NCI-H1092 (cell line): ENCODE measurements at regions not wholly inside any gene's neighbourhood (a gene's known extent, or its start where the extent isn't known, plus 50 kb on each side); places are given as distances from the start of the nearest gene placed in this dataset.

ENCODE experiments used
- DNase-seq: peaks from one replicate; lab custom pipeline; 2025; lab: John Stamatoyannopoulos, UW

DNA sequence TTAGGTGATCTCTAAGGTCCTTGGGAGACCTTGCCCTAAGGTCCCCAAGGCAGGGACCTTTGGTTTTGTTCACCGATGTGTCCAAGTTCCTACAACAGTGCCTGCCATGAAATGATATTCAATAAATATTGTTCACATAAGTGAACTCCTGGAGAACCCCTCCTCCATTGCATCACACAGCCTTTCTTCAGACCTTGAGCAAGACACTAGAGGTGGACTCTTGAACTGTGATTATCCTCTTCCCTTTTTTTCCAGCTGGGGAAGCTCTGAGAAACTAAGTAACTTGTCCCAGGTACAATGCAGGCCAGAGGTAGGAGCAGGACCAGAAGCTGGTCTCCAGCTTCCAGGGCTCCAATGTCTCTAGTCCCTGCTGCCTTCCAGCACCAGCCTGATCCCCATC, 76.6 kb upstream of the LMO1 start:
- no peak for DNase-seq

DNA sequence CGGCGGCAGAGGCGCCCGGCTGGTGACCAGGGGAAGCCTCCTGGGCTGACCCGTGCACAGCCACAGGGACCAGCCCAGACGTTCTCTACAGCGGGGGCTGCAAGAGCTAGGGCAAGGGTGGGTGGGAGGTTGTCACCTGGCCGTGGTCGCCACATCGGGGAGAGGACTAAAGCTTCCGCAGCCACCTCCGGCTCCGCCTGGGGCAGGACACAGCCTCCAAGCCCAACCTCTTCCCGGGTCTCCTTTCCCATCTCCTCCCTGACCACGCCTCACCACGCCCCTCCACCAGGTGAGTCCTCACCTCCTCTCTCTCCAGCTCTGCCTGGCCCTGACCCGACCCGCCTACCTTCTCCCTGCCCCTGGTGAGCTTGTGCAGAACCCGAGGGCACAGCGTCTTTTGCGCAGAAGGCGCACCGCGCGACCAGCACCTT, 75.9 kb upstream of the LMO1 start:
- no peak for DNase-seq

DNA sequence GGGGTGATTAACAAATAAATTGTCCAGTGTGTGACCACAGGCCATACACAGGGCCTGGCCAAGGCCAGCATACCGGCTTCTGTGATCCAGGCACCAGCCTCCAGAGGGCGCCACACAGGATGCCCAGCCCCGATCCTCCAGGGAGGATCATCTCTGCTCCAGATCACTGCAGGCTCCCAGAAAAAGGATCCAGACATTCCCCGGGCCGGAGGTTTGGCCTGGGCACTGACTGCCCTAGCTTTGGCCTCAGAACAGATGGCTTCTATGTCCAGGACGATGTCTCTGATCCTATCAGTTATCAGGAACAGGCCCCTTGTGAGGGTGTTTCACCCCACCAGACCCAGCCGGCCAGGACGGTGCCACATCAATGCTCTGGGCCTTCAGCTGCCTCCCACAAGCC, 74.5 kb upstream of the LMO1 start:
- DNase-seq: peak; percentile 24

DNA sequence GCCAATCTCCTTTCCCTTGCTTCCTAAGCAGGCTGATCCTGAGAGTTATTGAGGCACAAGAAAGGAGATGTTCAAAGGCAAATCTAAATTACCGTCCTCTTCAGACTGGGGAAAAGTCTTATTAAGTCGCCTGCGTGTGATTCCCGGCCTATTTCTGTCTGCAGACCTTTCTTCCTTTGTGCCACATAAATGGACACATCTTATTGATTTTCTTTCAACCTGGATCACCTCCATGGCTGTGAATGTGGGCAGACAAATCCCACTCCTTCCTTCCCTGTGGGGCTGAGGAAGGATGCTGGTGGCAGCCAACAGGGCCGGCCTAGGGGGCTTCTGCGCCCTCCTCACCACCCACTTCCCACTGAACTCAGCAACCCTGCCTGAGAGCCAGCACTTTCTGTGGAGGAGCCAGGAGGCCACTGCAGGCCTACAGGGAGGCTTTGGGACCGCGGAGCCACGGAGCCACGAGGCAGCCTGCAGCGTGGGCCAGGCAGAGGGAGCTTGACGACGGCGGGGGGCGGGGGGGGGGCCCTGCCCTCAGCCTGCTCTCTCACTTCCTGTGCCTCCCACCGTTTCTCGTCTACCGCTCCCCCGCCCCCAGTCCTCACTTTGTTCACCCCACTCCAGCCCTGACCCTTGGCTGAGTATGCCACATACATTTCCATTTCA, 73.6 kb upstream of the LMO1 start:
- DNase-seq: no peak

DNA sequence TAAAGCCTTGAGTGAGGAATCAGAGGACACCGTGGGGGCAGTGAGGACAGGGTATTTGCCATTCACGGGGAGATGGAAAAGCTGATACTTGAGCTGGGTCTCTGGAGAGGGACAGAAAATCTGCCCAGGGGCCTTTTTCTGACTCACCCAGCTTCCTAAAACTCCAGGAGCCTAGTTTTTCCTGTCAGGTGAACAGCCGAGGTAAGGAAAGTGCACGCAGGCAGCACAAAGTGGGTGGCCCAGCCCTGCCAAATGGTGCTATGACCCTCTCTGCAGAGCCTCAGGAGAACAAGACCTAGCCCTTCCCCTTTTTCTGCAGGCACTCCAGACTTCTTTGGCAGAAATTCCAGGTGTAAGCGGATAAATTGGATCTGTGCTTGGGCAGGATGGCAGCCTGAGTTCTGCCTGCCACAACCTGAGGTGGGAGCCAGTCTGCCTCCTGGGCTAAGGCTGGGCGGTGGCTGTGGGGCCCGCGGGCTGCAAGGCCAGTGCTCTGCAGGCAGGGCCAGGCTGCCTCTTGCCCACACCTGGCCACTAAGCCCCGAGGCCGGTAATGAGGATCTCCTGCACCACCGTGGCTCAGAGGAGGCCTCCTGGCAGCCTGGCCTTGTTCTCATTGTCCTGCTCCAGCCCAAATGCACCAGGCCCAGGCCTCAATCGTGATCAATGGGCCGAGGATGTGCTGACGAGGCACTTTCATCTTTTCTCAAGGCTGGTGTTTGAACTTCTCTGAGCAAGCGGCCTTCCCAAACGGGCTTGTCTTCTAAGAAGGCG, 72.9 kb upstream of the LMO1 start:
- no peak for DNase-seq

DNA sequence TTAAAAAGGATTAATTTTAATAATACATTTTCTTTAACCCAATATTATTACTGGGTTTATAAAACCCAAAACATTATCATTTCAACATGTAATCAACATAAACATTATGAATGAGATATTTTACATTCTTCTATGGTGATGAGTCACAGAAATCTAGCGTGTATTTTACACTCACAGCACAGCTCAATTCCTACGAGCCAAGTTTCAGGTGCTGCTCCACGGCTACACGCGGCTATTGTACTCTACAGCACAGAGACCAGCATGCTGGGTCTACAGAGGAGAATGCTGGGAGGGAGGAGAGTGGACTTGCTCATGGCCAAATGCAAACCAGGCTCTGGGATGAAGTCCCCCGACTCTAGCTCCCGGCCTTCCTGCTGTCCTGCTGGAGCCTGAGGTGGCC, 72.0 kb upstream of the LMO1 start:
- DNase-seq: no peak

DNA sequence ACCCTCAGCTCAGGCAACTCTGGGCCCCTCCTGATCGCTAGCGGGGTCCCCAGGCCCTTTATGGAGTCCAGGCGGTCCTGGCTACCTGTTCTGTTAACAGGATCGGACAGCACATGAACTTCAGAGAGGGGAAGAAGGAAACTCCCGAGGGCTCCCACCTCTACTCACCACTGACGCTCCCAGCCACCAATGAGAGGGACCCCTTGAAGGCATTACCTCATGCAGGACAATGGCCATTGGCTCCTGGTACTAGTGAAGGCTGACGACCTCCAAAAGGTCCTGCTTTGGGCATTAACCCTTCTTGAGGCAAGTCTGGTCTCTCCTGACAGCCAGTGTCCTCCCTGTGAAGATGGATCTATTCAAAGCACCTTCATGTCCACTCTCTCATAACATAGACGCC, 71.5 kb upstream of the LMO1 start:
- no peak for DNase-seq

DNA sequence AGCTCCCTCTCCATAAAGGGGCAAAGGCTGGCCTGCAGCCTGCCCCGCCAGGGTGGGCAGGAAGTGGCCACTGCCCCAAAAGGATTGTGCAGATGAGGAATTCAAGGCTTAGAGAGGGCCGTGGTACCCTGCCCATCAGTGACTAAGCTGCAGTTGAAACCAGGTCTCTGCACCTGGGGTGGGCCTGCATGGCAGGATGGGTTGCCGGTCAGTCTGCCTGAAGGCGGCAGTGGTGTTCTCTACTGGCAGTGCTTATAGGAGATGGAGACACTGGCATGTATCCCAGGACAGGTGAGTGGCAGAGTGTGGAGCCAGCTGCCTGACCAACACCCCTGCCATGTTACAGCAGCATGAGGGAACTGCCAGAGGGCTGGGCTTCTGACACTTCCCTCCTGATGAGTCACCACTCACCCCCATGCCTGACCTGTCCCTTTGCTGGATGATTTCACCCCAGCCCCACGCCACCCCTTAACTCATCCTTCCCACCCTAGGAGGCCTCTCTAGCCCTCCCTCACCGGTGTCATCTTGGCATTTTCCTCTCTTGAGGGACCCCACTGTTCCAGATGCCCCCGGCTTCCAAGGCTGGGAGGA, 70.2 kb upstream of the LMO1 start:
- DNase-seq: no peak

DNA sequence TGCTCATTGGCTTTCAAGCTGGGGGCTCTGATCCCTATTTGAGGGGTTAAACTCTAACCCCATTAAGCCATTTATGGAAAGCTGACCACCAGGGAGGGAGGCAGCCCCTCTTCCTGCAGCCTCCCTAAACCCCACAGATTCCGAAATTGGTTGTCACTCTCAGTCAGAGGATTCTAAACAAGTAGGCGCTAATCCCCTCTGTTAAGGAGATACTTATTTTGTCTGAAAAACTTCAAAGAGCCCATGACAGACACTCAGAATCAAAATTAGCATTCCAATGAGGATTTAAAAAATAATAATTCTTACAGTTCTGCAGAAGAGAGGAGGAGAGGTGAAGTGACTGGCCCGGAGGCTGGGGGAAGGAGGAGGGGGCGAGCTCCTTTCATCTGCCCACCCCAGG, 69.7 kb upstream of the LMO1 start:
- no peak for DNase-seq

DNA sequence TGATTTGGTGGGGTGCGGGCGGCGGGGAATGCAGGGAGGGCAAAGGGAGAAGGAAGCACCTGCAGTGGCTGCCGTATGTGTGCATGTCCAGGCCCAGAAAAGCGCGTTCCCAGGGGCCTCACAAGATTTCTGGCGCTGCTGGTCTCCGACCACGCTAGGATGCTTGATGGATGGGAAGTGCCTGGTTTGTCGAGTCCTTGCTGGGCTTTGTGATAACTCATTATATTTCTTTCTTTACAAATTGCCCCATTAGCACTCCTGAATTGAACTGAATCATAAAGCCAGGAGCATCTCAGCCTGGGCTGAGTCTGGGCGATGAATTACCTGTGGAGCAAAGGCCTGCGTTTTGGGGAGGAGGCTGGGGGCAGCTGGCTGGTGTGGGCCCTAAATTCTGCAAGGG, 69.2 kb upstream of the LMO1 start:
- no peak for DNase-seq

DNA sequence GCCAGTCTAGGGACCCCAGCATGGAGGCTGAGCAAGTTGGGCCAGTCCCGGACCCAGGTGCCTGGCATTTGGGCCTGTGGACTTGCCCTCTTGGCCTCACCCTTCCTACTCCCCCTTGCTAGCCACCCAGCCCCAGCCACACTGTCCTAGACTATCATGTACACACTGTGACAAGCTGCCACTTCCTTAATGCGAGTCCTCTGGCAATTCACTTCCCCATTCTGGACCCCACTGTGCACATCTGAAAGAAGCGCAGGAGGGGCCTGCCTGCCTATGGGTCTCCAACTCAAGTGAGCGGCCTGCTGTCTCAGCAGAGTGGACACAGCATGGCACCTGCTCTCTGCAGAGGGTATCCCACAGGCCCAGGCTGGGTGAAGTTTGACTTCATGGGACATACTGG, 68.5 kb upstream of the LMO1 start:
- DNase-seq: no peak

DNA sequence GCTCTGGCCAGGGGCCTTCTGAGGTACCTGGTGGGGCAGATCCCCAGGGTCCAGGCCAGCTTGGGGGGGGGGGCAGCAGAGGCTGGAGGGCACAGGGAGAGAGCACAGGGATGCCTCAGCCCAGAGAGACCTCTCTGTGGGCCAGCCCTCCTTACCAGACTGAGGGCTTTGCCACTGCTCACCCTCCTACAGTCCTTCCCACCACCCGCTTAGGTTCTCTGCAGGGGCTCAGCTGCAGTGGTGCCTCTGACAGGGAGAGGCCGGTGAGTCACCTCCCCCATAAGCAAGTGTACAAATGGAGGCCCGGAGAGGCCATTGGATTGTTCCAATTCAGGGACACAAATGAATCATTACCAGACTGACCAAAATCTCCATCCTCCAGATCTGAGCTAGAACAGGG, 68.1 kb upstream of the LMO1 start:
- DNase-seq: no peak

DNA sequence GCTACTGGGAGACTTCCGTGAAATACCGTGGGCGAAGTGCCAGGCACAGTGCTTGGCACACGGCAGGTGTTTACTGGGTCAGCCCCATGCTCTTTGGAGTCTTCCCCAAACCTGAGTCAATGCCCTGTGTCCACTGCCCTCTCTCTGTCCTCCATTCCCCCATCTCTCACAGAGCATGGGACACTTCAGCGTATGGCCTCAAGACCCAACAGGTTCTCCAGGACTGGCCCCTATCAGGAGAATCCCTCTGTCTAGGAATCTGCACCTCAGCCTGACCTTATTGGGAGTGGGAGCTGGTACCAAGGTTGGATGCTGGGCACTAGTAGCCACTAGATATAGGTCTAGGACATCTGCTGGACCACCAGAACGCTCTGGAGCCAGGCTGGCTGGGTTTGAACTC, 67.2 kb upstream of the LMO1 start:
- no peak for DNase-seq

DNA sequence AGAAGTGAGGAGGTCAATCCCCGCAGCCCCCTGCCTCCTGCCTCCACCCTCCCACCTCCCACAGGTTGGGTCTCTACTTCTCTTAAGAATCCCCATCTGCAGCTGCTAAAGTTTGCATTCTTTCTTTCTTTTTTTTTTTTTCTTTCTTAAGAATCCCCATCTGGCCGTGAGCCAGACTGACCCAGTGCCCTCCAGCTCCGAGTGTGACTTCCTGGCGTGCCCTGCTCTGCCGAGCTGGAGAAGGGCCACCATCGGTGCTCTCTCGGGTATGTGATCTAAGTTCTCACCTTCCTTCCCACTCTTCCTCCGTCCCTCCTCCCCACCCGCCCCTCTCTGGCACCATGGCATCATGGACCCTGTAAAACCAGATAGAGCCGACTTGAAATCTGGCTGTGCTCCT, 66.7 kb upstream of the LMO1 start:
- no peak for DNase-seq

DNA sequence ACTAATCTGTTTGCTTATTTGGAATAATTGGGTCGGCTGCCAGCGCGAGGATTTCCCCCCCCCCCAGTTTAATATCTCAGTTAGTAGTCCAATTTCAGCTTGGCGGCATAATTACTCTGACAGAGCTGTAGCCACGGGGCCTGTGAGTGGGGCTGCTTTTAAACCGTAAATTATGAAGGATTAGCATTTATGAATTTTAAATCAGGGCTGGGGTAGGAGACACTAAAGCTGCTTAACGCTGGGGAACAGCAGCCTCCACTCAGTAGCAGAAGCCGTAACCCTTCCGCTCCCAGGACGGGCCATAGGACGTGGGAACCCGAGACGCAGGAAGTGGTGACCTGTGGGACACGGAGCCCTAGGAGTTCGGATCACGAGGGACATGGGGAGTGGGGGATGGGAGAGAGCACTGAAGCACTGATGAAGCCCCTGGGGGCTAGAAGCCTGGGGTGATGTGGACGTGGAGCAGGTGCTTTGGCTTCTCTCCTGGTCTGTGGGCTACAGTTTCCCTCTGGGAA, 66.2 kb upstream of the LMO1 start:
- DNase-seq: peak; percentile 16

DNA sequence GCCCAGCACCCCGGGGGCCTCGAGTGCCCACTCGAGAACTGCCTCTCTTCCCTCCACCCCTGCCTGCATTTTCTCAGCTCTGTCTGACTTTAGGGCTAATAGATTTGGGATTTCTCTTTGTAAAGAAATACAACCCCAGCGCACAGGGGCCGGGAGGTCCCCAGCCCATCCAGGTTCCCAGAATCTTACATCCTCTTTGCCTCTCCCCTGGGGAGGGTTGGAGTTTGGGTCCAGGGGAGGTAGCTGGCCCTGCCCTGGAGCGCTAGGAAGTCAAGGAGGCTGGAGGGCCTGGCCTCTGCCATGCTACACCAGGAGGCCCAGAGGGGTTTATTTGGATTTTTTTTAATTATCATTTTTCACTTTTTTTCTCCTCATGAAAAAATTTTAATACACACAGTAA, 65.7 kb upstream of the LMO1 start:
- no peak for DNase-seq

DNA sequence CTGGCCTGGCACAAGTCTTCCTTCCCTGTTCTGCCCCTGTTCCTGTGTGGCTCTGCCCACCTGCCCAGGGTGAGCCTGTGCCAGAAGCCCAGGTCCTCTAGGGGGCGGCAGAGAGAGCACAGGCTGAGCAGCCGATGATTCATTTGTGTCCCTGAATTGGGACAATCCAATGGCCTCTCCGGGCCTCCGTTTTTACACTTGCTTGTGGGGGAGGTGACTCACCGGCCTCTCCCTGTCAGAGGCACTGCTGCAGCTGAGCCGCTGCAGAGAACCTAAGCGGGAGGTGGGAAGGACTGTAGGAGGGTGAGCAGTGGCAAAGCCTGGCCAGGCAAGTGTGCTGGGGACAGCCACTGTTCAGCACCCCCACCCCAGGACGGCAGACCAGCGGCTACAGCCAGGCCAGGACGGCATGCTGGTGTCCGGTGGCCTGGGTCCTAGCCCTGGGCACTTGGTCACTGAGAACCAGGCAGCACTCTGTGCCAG, 65.2 kb upstream of the LMO1 start:
- DNase-seq: peak; percentile 80

DNA sequence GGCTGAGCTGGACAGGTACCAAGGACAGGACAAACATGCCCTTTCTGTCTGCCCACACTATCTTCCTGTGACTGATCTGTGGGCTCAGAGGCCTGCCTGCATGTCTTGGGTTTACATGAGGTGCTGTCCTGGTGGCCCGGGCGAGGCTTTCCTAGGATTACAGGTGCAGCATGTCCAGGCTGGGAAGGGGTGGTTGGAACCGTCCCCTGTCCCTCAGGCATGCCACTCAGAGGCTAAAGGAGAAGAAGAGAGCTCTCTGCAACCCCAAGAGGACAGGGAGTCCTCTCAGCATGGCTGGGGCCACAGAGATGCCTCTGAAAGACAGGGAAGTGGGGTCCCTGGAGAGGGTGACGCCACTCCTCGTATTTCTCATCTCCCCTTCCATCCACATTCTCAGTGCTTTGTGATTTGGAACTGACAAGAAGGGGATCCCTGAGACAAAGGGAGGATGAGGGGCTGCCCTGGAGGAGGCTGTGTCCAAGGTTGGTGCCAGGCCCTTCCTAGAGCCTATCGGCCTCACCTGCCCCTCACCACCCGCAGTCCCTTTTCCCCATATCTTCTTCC, 64.6 kb upstream of the LMO1 start:
- DNase-seq: no peak

DNA sequence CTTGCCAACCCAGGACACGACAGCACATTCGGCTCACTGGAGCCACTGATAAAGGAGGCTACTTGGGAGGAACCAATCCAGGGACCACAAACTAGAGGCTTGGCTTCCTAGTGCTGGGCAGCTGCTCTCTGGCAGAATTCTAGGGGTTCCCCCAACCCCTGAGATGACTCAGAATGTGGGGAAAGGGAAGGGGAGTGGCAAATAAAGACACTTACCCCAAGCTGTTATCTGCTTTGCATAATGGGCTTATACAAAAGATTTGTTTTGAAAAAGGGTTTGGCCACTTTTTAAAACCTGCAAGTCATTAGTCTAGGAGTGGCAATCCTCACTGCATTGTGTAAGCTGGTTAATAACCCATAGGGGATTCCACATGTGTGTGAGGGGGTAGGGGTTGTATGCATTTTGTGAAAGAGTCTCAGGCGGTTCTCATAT, 64.1 kb upstream of the LMO1 start:
- no peak for DNase-seq

DNA sequence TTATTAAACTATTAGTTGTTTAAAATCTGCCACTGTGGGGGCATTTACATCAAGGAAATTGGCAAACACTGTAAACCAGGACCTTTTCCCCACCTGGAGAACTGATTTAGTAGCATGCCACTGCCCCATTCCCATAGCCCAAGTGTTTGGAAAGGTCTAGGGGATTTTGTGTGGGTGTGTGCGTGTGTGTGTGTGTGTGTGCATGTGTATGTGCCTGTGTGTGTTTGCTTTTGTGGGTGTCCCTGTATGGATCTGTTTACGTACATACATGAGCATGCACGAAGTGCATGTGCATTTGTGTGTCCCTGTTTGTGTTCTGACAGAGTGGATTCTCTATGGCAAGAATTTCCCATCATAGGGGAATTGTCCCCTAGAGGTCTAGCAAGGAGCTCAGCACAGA, 62.7 kb upstream of the LMO1 start:
- no peak for DNase-seq

DNA sequence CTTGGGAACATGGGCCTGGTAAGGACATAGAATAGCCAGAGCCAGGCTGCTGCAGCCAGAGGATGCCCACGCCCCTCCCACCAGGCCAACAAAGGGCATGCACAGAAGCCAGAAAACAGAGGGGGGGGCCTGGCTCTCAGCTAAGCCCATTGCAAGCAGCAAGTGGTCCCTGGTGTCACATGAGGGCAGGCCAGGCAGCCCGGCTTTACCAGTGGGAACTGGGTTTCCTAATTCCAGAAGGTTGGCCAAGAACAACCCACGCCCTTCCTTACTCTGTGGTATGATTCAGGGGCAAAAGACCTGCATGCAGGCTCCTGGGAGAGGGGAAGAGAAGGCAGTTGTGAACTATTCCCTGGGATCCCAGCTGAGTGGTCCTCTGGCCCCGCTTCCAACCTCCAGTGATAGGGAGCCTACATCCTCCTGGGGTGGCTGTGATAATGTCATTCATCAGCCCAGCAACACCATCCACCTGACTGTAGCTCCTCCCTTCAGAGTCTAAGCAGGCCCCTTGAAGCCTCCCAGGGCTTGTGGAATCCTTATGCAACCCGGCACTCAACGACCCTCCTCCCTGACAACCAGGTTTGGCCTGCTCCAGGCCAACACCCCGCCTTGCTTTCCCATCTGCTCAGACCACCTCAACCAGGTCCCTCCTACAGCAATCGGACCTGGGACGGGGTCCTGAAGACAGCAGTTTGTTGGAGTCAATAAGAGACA, 62.1 kb upstream of the LMO1 start:
- DNase-seq: no peak
